ENCODE measurements at regions not wholly inside any gene's neighbourhood (a gene's known extent, or its start where the extent isn't known, plus 50 kb on each side); places are given as distances from the start of the nearest gene placed in this dataset.

GRCh38 chr14:35999294-35999693 is 173.2 kb downstream of the BRMS1L start:
- TF ChIP-seq EZH2 (IDR thresholded peaks at IDR 0.05) (no peak), CTCF (IDR thresholded peaks at IDR 0.05) (no peak), EZH2phosphoT487 (IDR thresholded peaks at IDR 0.05) (no peak)
